Thoracic aorta (tissue), 2 donors: ENCODE measurements at regions not wholly inside any gene's neighbourhood (a gene's known extent, or its start where the extent isn't known, plus 50 kb on each side); places are given as distances from the start of the nearest gene placed in this dataset.
"Not testable (repeated sequence)": the region's sequence is repeated elsewhere in the genome, so short reads cannot be mapped to it uniquely, and the experiment has no call there.

Source experiments
- ATAC-seq: fragments of 150-250 bp; one replicate; pipeline ENCODE4 v1.8.0; 2017; ENCODE audit warnings: low read depth; ENCODE audit not compliant: insufficient number of reproducible peaks, low FRiP score
- DNase-seq: peaks from one replicate; pipeline ENCODE4 v3.0.0-alpha.2; 2020; ENCODE audit warnings: low spot score
- H3K27ac ChIP-seq, 2 donors: fragments of 200-600 bp; sonication (generic); 1 replicate in 1 of 2; 2 replicates in 1 of 2; pipeline ENCODE4 v1.5.1; 2016; ENCODE audit warnings: mild to moderate bottlenecking in 2 of 2, moderate library complexity in 2 of 2
- H3K27me3 ChIP-seq: fragments of 200-600 bp; sonication (generic); replicated peaks from 2 replicates; pipeline ENCODE4 v1.6.0; 2016; ENCODE audit warnings: mild to moderate bottlenecking; ENCODE audit not compliant: insufficient read depth
- H3K36me3 ChIP-seq: fragments of 200-600 bp; sonication (generic); one replicate; pipeline ENCODE4 v1.5.1; 2016
- H3K4me1 ChIP-seq, 2 donors: fragments of 200-600 bp; sonication (generic); 1 replicate in 1 of 2; 2 replicates in 1 of 2; pipeline versions ENCODE4 v1.5.1 to v1.6.0; 2016; ENCODE audit warnings: low read depth in 2 of 2, mild to moderate bottlenecking in 1 of 2; ENCODE audit not compliant: control insufficient read depth in 1 of 2
- H3K4me3 ChIP-seq: fragments of 200-600 bp; sonication (generic); 2 replicates; pipeline ENCODE4 v1.5.1; 2016; ENCODE audit warnings: mild to moderate bottlenecking
- H3K9me3 ChIP-seq: fragments of 200-600 bp; sonication (generic); 2 replicates; pipeline ENCODE4 v1.5.1; 2016
- CTCF ChIP-seq: fragments of 200-600 bp; sonication (generic); IDR thresholded peaks from one replicate; pipeline ENCODE4 v1.5.1; 2019; ENCODE audit warnings: antibody characterized with exemption

GRCh38 chr2:100704711-100705110 lies 115.2 kb upstream of the NPAS2 start:
- H3K27me3 ChIP-seq: no peaks in the 10 kb centered on the region
- no peak for ATAC-seq

GRCh38 chr2:100707016-100707947 lies 112.7 kb upstream of the NPAS2 start:
- H3K4me1 ChIP-seq: no peaks in the 10 kb centered on the region
- H3K4me3 ChIP-seq: no peak overlapping the region
- no peak overlapping the region for H3K27ac ChIP-seq
- ATAC-seq: no peak
- H3K9me3 ChIP-seq: no peaks in the 10 kb centered on the region
- no peaks in the 10 kb centered on the region for H3K36me3 ChIP-seq
- no peak for TF ChIP-seq CTCF
- no peaks in the 10 kb centered on the region for H3K27me3 ChIP-seq
- DNase-seq: no peak

More at GRCh38 chr2:100704711-100705110, 115.2 kb upstream of the NPAS2 start:
- no peak overlapping the region for H3K4me3 ChIP-seq
- no peaks in the 10 kb centered on the region for H3K9me3 ChIP-seq
- H3K27ac ChIP-seq: no peak overlapping the region
- TF ChIP-seq CTCF: no peak
- H3K4me1 ChIP-seq: no peaks in the 10 kb centered on the region
- no peaks in the 10 kb centered on the region for H3K36me3 ChIP-seq
- DNase-seq: no peak

- Histone ChIP-seq H3K27me3 (no peaks in the 10 kb centered on the region), H3K4me3 (no peak overlapping the region), H3K27ac (no peak overlapping the region), H3K4me1 (no peaks in the 10 kb centered on the region), H3K36me3 (no peaks in the 10 kb centered on the region), H3K9me3 (no peaks in the 10 kb centered on the region)
- DNase-seq (no peak), ATAC-seq (no peak)
- TF ChIP-seq CTCF: no peak
Observed at GRCh38 chr2:100708333-100708732, 111.6 kb upstream of the NPAS2 start.

GRCh38 chr2:100713106-100713505 lies 106.8 kb upstream of the NPAS2 start:
- Histone ChIP-seq H3K27ac (no peak overlapping the region), H3K9me3 (no peaks in the 10 kb centered on the region), H3K36me3 (no peaks in the 10 kb centered on the region), H3K27me3 (no peaks in the 10 kb centered on the region), H3K4me1 (no peaks in the 10 kb centered on the region), H3K4me3 (no peak overlapping the region)
- ATAC-seq: no peak
- TF ChIP-seq CTCF: no peak
- no peak for DNase-seq

GRCh38 chr2:100714396-100715010 lies 105.4 kb upstream of the NPAS2 start:
- not testable (repeated sequence) for H3K27ac ChIP-seq, ATAC-seq, H3K4me1 ChIP-seq, H3K9me3 ChIP-seq, H3K27me3 ChIP-seq, H3K4me3 ChIP-seq, DNase-seq, H3K36me3 ChIP-seq

GRCh38 chr2:100715861-100716260 lies 104.1 kb upstream of the NPAS2 start:
- H3K4me1 ChIP-seq, H3K36me3 ChIP-seq, H3K27ac ChIP-seq, ATAC-seq, H3K27me3 ChIP-seq, H3K9me3 ChIP-seq, DNase-seq, H3K4me3 ChIP-seq: not testable (repeated sequence)
